OCI-LY7 (cell line): ENCODE measurements at regions not wholly inside any gene's neighbourhood (a gene's known extent, or its start where the extent isn't known, plus 50 kb on each side); places are given as distances from the start of the nearest gene placed in this dataset.

Source experiments
- CTCF ChIP-seq: fragments of 200-600 bp; sonication (generic); conservative IDR thresholded peaks from 2 replicates; pipeline ENCODE4 v1.5.1; 2014; ENCODE audit warnings: mild to moderate bottlenecking, antibody characterized with exemption, low read length, moderate library complexity, mixed read lengths
- EZH2phosphoT487 ChIP-seq: fragments of 200-600 bp; sonication (generic); IDR thresholded peaks from 2 replicates; pipeline ENCODE4 v1.6.1; 2018; ENCODE audit warnings: low read depth, borderline replicate concordance, mild to moderate bottlenecking, mixed run types, antibody characterized with exemption, low read length, moderate library complexity, mixed read lengths

GRCh38 chr12:58299371-58299770 lies 358.0 kb downstream of the ATP23 start:
- TF ChIP-seq CTCF: no peak
- TF ChIP-seq EZH2phosphoT487: no peak
